ENCODE measurements at regions not wholly inside any gene's neighbourhood (a gene's known extent, or its start where the extent isn't known, plus 50 kb on each side); places are given as distances from the start of the nearest gene placed in this dataset.

GRCh38 chr2:104046466-104046865 lies 807.4 kb upstream of the POU3F3 start:
- no peak for DNase-seq

- no peak for DNase-seq
Measured at GRCh38 chr2:104047516-104047915, 806.4 kb upstream of the POU3F3 start.

DNA sequence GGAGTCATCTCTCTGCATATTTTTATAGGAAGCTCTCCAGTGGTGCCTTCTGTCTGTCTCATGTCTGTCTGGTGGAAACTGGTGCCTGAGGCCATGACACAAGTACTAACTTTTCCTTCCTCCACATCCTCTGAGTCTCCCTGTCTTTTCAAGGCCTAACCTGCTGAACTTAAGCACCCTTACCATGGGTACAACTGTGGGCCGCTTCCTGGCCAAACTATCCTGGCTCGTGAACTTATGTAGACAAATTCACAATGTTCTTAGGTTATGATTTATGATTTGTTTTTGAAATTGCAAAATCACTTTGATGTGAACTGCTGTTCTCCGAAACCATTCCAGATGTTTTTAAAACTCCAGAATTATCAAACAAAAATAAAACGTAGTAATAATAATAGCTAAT lies 804.5 kb upstream of the POU3F3 start:
- DNase-seq: no peak

DNA sequence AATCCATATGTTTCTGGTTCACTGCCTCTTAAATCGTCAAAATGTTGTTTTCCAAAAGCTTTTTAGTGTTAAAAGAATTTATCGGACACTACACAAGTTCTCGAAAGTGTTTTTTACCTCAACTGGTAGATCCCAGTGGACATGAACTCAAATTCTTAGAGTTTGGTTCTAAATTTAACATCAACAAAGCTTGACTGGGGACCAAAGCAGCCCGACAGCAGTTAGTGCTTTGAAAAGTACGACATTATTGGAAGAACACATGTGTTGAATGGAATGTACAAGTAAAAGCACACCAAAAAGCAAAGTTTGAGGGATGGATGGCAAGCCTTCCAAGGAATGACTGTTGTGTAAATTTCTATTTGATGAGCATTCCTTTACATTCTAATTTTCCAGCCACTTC lies 803.9 kb upstream of the POU3F3 start:
- DNase-seq: no peak

GRCh38 chr2:104050656-104051242 lies 803.2 kb upstream of the POU3F3 start:
- DNase-seq: no peak

DNA sequence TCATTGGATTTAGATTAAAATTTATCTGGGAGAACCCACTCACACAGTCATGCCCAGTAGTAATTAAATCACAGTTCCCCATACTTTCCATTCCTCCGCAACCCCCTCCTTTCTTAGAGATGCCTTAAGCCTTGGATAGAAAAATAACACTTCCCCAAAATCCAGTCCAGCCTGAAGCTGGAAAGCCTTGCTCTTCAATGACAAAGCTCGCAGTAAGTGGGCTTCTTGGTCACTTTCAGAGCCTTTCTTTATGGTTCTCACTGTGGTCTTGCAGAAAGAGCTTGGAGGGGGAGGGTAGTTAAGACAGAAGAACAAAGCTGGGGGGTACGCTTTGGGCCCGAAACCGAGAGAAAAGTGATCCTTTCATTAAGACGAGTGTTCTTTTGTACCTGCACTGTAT lies 802.1 kb upstream of the POU3F3 start:
- no peak for DNase-seq

DNA sequence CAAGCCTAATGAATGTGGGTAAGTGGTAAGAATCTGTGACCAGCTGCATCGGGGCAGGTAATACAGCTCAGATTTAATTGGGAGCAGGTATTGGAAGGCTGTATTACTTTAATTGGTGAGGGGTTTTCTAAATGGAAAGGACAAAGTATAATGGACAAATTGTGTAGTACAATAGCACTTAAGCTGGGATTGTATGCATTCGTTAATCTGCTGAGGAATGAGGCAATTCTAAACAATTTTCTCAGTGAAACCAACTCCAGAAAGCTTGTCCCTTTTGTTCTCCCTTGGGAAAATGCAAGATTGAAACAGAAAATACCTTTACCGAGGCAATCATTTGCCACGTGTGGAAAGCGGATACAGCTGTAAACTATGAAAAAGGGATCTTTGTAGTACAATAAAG lies 801.6 kb upstream of the POU3F3 start:
- DNase-seq: no peak

GRCh38 chr2:104056451-104056850 lies 797.5 kb upstream of the POU3F3 start:
- no peak for DNase-seq

DNA sequence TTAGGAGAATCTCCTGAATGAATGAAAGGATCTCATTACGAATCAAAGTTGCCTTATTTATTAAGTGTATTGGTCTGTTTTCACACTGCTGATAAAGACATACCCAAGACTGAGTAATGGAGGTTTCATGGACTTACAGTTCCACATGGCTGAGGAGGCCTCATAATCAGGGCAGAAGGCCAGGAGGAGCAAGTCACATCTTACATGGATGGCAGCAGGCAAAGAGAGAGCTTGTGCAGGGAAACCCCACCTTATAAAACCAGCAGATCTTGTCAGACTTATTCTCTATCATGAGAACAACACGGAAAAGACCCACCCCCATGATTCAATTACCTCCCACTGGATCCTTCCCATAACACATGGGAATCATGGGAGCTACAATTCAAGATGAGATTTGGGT lies 785.2 kb upstream of the POU3F3 start:
- no peak for DNase-seq

GRCh38 chr2:104077573-104077972 lies 776.3 kb upstream of the POU3F3 start:
- DNase-seq: no peak

- no peak for DNase-seq
Measured at GRCh38 chr2:104078431-104079157, 775.3 kb upstream of the POU3F3 start.

- no peak for DNase-seq
Measured at GRCh38 chr2:104088745-104089144, 765.2 kb upstream of the POU3F3 start.

GRCh38 chr2:104090407-104090806 lies 763.5 kb upstream of the POU3F3 start:
- no peak for DNase-seq

DNA sequence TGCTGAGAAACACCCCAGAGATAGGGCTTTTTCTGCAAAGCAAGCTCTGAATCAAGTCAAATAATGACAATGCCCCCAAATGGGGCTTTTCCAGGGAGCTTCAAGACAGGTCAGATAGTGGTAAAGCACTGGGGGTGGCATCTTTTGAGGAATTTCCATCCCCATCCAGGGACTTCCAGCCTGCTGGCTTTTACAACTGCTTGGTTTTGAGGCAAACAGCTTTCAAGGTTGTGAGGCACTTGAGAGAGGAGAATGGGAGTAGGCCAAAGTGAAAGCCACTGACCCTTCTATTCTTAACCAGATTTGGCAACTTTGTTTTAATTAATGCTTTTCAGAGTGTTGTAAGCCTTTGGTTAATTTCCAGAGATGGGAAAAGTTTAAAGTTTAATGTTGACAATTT lies 762.0 kb upstream of the POU3F3 start:
- DNase-seq: no peak

GRCh38 chr2:104092886-104093285 lies 761.0 kb upstream of the POU3F3 start:
- no peak for DNase-seq

DNA sequence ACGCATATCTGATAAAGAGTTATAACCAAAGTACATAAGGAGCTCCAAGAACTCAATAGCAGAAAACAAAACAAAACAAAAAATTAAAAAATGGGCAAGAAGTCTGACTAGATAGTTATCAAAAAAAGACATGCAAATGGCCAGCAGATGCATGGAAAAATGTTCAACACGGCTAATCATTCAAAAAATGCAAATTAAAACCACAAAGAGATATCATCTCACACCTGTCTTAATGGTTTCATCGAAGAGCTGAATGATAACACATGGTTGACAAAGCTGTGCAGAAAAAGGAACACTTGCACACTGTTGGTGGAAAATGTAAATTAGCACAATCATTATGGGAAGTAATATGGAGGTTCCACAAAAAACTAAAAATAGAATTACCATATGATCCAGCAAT lies 751.3 kb upstream of the POU3F3 start:
- no peak for DNase-seq

GRCh38 chr2:104109356-104109755 lies 744.6 kb upstream of the POU3F3 start:
- DNase-seq: no peak

DNA sequence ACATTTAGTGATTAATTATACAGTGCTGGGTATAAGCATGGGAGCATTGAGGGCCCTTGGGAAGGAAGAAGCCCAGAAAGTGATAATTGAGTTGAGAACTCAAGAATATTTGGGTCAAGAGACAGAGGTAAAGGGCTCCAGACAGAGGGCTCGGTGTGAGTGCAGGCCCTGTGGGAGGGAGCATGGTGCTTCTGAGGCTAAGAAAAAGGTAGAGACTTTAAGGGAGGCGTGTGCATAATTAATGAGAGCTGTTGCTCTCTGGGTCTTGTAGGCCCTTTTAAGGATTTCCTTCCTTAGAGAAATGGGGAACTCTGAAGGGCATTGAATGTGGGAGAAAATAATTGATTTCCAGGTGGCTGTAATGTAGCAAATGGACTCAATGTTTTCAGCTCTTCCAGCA lies 735.0 kb upstream of the POU3F3 start:
- DNase-seq: no peak

- no peak for DNase-seq
Measured at GRCh38 chr2:104120171-104120570, 733.7 kb upstream of the POU3F3 start.

DNA sequence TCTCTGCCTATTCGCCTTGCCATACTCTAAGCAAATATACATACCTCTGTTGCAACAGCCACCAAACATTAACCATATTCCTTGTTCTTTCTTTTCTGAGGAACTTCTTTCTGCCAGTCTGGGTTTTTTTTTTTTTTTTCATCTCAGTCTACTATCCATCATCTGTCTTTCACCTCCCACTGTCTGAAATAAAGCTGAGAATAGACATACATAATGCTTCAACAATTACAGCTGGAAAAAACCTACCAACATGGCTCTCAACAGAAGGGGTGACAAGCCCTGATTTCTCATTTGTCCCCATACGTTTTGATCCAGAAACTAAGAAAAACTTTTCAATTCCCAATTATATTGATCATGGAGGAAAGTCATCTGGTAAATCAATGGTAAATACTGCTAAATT lies 728.8 kb upstream of the POU3F3 start:
- DNase-seq: no peak

DNA sequence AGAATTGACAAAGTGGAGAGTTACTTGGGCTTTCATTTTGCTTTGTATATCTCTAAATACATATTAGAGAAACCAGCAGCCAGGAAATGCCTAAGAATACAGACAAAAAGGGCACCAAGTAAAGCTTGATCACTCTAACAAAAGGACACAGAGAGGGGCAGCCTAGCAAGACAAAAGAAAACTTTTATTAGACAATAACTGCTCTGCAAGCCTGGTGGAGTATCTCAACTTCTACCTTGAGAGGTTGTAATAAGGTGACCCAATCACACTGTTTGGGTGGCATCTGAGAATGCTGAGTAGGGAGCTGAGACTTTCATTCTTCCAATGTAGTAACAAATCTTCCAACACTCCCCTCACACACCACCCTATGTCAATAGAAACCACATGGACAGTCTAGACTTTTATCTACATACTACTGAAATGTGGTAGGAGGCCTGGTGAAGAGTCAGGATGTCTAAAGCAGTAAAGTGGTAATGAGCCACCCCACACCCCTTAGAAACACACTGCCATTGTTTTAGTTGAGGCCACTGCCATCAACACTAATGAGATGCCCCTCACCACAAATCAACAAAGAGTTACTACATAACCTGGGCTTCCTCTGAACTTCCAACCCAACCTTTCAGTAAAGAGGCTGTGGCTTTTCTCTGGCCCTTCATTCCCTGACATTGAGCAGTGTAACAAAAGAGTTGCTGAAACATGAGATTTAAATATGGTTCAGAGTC lies 726.7 kb upstream of the POU3F3 start:
- no peak for DNase-seq

DNA sequence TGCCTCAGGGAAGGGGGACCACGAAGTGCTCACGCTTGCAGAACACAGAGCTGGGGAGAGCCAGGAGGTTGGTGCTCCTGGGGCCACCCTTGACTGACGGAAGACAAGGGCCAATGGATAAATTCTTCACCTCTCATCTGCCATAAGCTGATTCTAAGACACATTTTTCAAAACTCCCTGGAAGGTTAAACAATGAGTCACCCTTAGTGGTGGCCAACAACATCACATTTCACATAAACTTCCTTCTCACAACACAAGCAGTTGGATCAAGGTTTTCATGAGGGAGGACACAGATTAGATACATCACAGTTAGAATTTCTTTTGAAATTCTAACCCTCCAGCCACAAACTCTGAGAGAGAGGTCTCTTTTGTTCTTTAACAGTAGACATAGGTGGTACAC lies 713.6 kb upstream of the POU3F3 start:
- no peak for DNase-seq

- no peak for DNase-seq
Measured at GRCh38 chr2:104158191-104158590, 695.7 kb upstream of the POU3F3 start.

DNA sequence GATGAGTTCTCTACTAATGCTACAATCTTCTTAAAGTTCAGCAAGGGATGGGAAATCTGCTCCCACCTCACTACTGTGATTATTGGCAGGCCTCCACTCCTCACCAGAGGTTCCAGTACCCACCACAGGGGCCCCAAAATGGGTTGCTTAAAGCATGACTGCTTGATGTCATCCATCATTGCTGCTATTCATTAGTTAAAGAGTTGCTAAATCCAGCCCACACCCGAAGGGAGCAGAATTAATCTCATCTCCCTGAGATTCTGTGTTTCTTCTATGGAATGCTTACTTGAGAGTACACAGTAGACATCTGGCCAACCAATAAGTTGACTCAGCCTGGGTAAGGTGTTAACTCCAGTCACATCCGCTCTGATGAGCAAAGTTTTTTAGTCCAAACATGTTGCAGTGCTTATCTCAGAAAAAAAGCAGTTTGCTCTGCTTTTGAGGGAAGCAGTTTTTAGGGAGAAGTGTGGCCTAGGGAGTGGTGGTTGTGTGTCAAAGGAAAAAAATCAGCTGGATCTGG lies 690.2 kb upstream of the POU3F3 start:
- no peak for DNase-seq
